H9 (cell line): ENCODE measurements at regions not wholly inside any gene's neighbourhood (a gene's known extent, or its start where the extent isn't known, plus 50 kb on each side); places are given as distances from the start of the nearest gene placed in this dataset.

Source experiments
- DNase-seq: peaks from one replicate; pipeline ENCODE4 v3.0.0-alpha.2; 2017
- H2AFZ ChIP-seq: one replicate; pipeline ENCODE4 v1.6.1; 2013; ENCODE audit warnings: mild to moderate bottlenecking, low read length, control low read depth, moderate library complexity
- H2AK5ac ChIP-seq: 2 replicates; pipeline ENCODE4 v1.6.1; 2013; ENCODE audit warnings: low read length, control low read depth, mixed read lengths; ENCODE audit not compliant: insufficient read length
- H2BK120ac ChIP-seq: one replicate; pipeline ENCODE4 v1.6.1; 2013; ENCODE audit warnings: low read depth, mild to moderate bottlenecking, low read length, control low read depth, inconsistent platforms; ENCODE audit not compliant: poor library complexity, severe bottlenecking
- H2BK12ac ChIP-seq: 2 replicates; pipeline ENCODE4 v1.6.1; 2013; ENCODE audit warnings: low read length, control low read depth, mixed read lengths, low read depth; ENCODE audit not compliant: insufficient read length
- H2BK15ac ChIP-seq: 2 replicates; pipeline ENCODE4 v1.6.1; 2013; ENCODE audit warnings: low read depth, low read length, control low read depth
- H2BK20ac ChIP-seq: one replicate; pipeline ENCODE4 v1.6.1; 2013; ENCODE audit warnings: low read depth, mild to moderate bottlenecking, low read length, control low read depth, inconsistent platforms; ENCODE audit not compliant: poor library complexity, severe bottlenecking
- H2BK5ac ChIP-seq: 2 replicates; pipeline ENCODE4 v1.6.1; 2013; ENCODE audit warnings: low read length, control low read depth, mixed read lengths; ENCODE audit not compliant: insufficient read length
- H3K14ac ChIP-seq: 2 replicates; pipeline ENCODE4 v1.6.1; 2013; ENCODE audit warnings: low read length, control low read depth; ENCODE audit not compliant: insufficient read depth
- H3K18ac ChIP-seq: 2 replicates; pipeline ENCODE4 v1.6.1; 2013; ENCODE audit warnings: low read depth, mild to moderate bottlenecking, mixed read lengths, low read length, control low read depth; ENCODE audit not compliant: insufficient read length
- H3K23ac ChIP-seq: 2 replicates; pipeline ENCODE4 v1.6.1; 2013; ENCODE audit warnings: low read length, control low read depth, mixed read lengths, low read depth; ENCODE audit not compliant: insufficient read length
- H3K23me2 ChIP-seq: 2 replicates; pipeline ENCODE4 v1.6.1; 2013; ENCODE audit warnings: low read depth, mild to moderate bottlenecking, mixed read lengths, low read length, control low read depth; ENCODE audit not compliant: insufficient read length, poor library complexity, severe bottlenecking
- H3K27ac ChIP-seq: 2 replicates; pipeline ENCODE4 v1.5.1; 2013; ENCODE audit warnings: low read length, control low read depth, mixed read lengths, low read depth; ENCODE audit not compliant: insufficient read length
- H3K27me3 ChIP-seq: 2 replicates; pipeline ENCODE4 v1.6.1; 2013; ENCODE audit warnings: low read length, control low read depth, inconsistent platforms; ENCODE audit not compliant: insufficient read depth
- H3K4ac ChIP-seq: 2 replicates; pipeline ENCODE4 v1.6.1; 2013; ENCODE audit warnings: low read depth, mild to moderate bottlenecking, control low read depth, inconsistent platforms, low read length, moderate library complexity
- H3K4me1 ChIP-seq: 2 replicates; pipeline ENCODE4 v1.6.1; 2013; ENCODE audit warnings: low read length, control low read depth, inconsistent platforms; ENCODE audit not compliant: insufficient read depth
- H3K4me2 ChIP-seq: 2 replicates; pipeline ENCODE4 v1.6.1; 2013; ENCODE audit warnings: low read length, control low read depth, mixed read lengths; ENCODE audit not compliant: insufficient read length, insufficient read depth
- H3K56ac ChIP-seq: 2 replicates; pipeline ENCODE4 v1.6.1; 2013; ENCODE audit warnings: low read depth, mild to moderate bottlenecking, mixed read lengths, low read length, control low read depth; ENCODE audit not compliant: insufficient read length
- H3K79me1 ChIP-seq: 2 replicates; pipeline ENCODE4 v1.6.1; 2013; ENCODE audit warnings: low read depth, mild to moderate bottlenecking, moderate library complexity, low read length, control low read depth, inconsistent platforms; ENCODE audit not compliant: insufficient read depth, poor library complexity, severe bottlenecking
- H3K79me2 ChIP-seq: 2 replicates; pipeline ENCODE4 v1.6.1; 2013; ENCODE audit warnings: low read length, control low read depth, inconsistent platforms; ENCODE audit not compliant: insufficient read depth
- H3K9ac ChIP-seq: 2 replicates; pipeline ENCODE4 v1.6.1; 2013; ENCODE audit warnings: low read length, control low read depth, mixed read lengths; ENCODE audit not compliant: insufficient read length; ENCODE audit errors: extremely low read depth
- H3K9me3 ChIP-seq: one replicate; pipeline ENCODE4 v1.6.1; 2013; ENCODE audit warnings: low read depth, low read length, inconsistent platforms; ENCODE audit not compliant: control insufficient read depth
- H3T11ph ChIP-seq: one replicate; pipeline ENCODE4 v1.6.1; 2013; ENCODE audit warnings: mild to moderate bottlenecking, low read length, control low read depth, inconsistent platforms
- H4K20me1 ChIP-seq: one replicate; pipeline ENCODE4 v1.6.1; 2013; ENCODE audit not compliant: control insufficient read depth, insufficient read length, insufficient read depth
- H4K5ac ChIP-seq: 2 replicates; pipeline ENCODE4 v1.6.1; 2013; ENCODE audit warnings: low read depth, mild to moderate bottlenecking, mixed read lengths, low read length, control low read depth; ENCODE audit not compliant: insufficient read length
- H4K8ac ChIP-seq: replicated peaks from 2 replicates; pipeline ENCODE4 v1.6.1; 2013; ENCODE audit warnings: low read length, control low read depth, mixed read lengths, low read depth; ENCODE audit not compliant: insufficient read length
- H4K91ac ChIP-seq: 2 replicates; pipeline ENCODE4 v1.6.1; 2013; ENCODE audit warnings: low read depth, mild to moderate bottlenecking, moderate library complexity, mixed read lengths, low read length, control low read depth; ENCODE audit not compliant: insufficient read length
- H3K27ac Mint-ChIP-seq, 3 experiments: 2 replicates in 2 of 3; 3 replicates in 1 of 3; pipeline ENCODE4 v1.8.0; 2020 to 2021; ENCODE audit warnings: mixed read lengths in 3 of 3, mild to moderate bottlenecking in 1 of 3, moderate library complexity in 1 of 3
- H3K27me3 Mint-ChIP-seq: 2 replicates; pipeline ENCODE4 v1.8.0; 2021; ENCODE audit warnings: low read depth, mild to moderate bottlenecking, moderate library complexity, mixed read lengths
- H3K36me3 Mint-ChIP-seq, 3 experiments: 2 replicates in 2 of 3; 3 replicates in 1 of 3; pipeline ENCODE4 v1.8.0; 2020 to 2021; ENCODE audit warnings: low read depth in 3 of 3, mixed read lengths in 3 of 3; ENCODE audit not compliant: insufficient read depth in 1 of 3
- H3K4me1 Mint-ChIP-seq, 2 experiments: 2 replicates each; pipeline ENCODE4 v1.8.0; 2020; ENCODE audit warnings: mixed read lengths in 2 of 2
- H3K4me3 Mint-ChIP-seq, 2 experiments: 2 replicates in 1 of 2; 3 replicates in 1 of 2; pipeline ENCODE4 v1.8.0; 2020 to 2021; ENCODE audit warnings: mild to moderate bottlenecking in 2 of 2, mixed read lengths in 2 of 2, moderate library complexity in 1 of 2
- H3K9me3 Mint-ChIP-seq, 2 experiments: 2 replicates in 1 of 2; 3 replicates in 1 of 2; pipeline ENCODE4 v1.8.0; 2020; ENCODE audit warnings: mild to moderate bottlenecking in 2 of 2, mixed read lengths in 2 of 2, moderate library complexity in 1 of 2
- CTCF ChIP-seq: fragments of 200-600 bp; sonication (generic); conservative IDR thresholded peaks from 3 replicates; pipeline ENCODE4 v1.8.0; 2021; ENCODE audit warnings: antibody characterized with exemption, mild to moderate bottlenecking
- WGBS: extraction: QIAGEN DNeasy Blood & Tissue Kit; methylation state at CpG from one replicate; pipeline ENCODE4 v1.1.7; 2013; ENCODE audit warnings: missing lambda C conversion rate, low lambda C conversion rate, mixed read lengths; ENCODE audit not compliant: insufficient read length; ENCODE audit errors: extremely low coverage; 5-methylcytosine and 5-hydroxymethylcytosine counted together

- Histone ChIP-seq H4K91ac (no peak overlapping the region), H2BK20ac (no peak overlapping the region), H3K79me1 (no peaks in the 10 kb centered on the region), H3K56ac (no peak overlapping the region), H4K5ac (no peak overlapping the region), H3K9me3 (no peaks in the 10 kb centered on the region), H3K23ac (no peak overlapping the region), H3K23me2 (no peaks in the 10 kb centered on the region), H2AFZ (no peak overlapping the region), H3K4ac (no peak overlapping the region), H2BK120ac (no peak overlapping the region), H2BK15ac (no peak overlapping the region), H3K4me1 (no peaks in the 10 kb centered on the region), H3K18ac (no peak overlapping the region), H3K79me2 (no peaks in the 10 kb centered on the region), H2BK5ac (no peak overlapping the region), H2BK12ac (no peak overlapping the region), H3K9ac (no peak overlapping the region), H2AK5ac (no peak overlapping the region), H3K27ac (no peak overlapping the region), H4K20me1 (no peaks in the 10 kb centered on the region), H4K8ac (no peak overlapping the region), H3T11ph (no peak overlapping the region), H3K4me2 (no peak overlapping the region), H3K27me3 (no peaks in the 10 kb centered on the region), H3K14ac (no peak overlapping the region)
- no peak overlapping the region for H3K4me3 Mint-ChIP-seq
- no peak for DNase-seq
- H3K4me1 Mint-ChIP-seq, result no peaks in the 10 kb centered on the region
- TF ChIP-seq CTCF, result no peak
- no peak overlapping the region for H3K27ac Mint-ChIP-seq
- H3K9me3 Mint-ChIP-seq, result peaks cover 0 to 3% of the 10 kb centered on the region in 2 experiments; a peak in 1 of 5 replicates
- no peaks in the 10 kb centered on the region for H3K36me3 Mint-ChIP-seq
- no peaks in the 10 kb centered on the region for H3K27me3 Mint-ChIP-seq
- WGBS, result no CpG with 5 or more reads among the region's 1 CpG
These were observed 1548.2 kb upstream of the CELF4 start for GRCh38 chr18:39113790-39114189.
